Mononuclear cell (primary cell): ENCODE measurements at regions not wholly inside any gene's neighbourhood (a gene's known extent, or its start where the extent isn't known, plus 50 kb on each side); places are given as distances from the start of the nearest gene placed in this dataset.

Experiments used
- H3K27me3 ChIP-seq: 2 replicates; pipeline ENCODE4 v1.6.0; 2011; ENCODE audit warnings: low read length, control low read depth; ENCODE audit not compliant: insufficient read depth
- H3K4me1 ChIP-seq: 2 replicates; pipeline ENCODE4 v1.5.1; 2011; ENCODE audit warnings: mild to moderate bottlenecking, low read length, control low read depth; ENCODE audit not compliant: insufficient read depth
- H3K4me3 ChIP-seq: 2 replicates; pipeline ENCODE4 v1.5.1; 2011; ENCODE audit warnings: mild to moderate bottlenecking, low read length, moderate library complexity
- H3K9me3 ChIP-seq: 2 replicates; pipeline ENCODE4 v1.5.1; 2011; ENCODE audit warnings: low read depth, mild to moderate bottlenecking, control low read depth, low read length

DNA sequence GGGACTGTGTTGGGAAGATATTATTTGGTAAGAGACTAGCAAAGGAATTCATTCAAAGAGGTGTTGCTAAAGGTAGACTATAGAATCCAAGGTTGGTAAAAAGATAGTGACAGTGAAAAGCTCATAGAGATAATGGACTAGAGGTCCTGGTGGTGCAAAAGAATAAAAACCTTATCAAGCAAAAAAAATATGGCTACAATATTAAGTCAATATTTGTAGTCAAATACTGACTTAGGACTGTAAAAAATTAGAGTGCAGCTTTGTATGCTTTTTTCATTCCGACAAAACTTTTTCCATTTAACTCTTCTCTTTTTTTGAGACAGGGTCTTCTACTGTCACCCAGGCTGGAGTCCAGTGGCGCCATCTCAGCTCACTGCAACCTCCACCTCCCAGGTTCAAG is 444.0 kb upstream of the AGTR1 start:
- no peaks in the 10 kb centered on the region for H3K9me3 ChIP-seq
- H3K4me3 ChIP-seq = no peak overlapping the region
- no peaks in the 10 kb centered on the region for H3K27me3 ChIP-seq
- H3K4me1 ChIP-seq = no peaks in the 10 kb centered on the region

DNA sequence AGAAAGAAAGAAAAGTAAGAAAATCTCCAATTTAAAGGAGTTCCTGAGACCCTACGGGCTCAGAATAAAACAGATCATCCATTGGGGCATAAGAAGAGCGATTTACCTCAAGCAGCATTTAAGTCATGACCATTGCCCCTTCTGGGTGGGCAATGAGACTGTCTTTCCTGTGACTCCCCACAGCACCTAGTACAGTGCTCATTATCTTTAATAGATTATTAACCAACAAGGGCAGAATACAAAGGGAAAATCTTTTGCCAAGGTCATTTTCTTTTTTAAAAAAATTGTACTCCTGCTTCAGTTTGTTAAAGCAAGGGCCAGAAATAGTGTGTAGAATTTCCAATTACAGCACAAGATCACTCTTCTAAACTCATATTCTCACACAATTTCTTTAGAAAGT is 443.3 kb upstream of the AGTR1 start:
- Histone ChIP-seq H3K4me1 (no peaks in the 10 kb centered on the region), H3K9me3 (no peaks in the 10 kb centered on the region), H3K4me3 (no peak overlapping the region), H3K27me3 (no peaks in the 10 kb centered on the region)

DNA sequence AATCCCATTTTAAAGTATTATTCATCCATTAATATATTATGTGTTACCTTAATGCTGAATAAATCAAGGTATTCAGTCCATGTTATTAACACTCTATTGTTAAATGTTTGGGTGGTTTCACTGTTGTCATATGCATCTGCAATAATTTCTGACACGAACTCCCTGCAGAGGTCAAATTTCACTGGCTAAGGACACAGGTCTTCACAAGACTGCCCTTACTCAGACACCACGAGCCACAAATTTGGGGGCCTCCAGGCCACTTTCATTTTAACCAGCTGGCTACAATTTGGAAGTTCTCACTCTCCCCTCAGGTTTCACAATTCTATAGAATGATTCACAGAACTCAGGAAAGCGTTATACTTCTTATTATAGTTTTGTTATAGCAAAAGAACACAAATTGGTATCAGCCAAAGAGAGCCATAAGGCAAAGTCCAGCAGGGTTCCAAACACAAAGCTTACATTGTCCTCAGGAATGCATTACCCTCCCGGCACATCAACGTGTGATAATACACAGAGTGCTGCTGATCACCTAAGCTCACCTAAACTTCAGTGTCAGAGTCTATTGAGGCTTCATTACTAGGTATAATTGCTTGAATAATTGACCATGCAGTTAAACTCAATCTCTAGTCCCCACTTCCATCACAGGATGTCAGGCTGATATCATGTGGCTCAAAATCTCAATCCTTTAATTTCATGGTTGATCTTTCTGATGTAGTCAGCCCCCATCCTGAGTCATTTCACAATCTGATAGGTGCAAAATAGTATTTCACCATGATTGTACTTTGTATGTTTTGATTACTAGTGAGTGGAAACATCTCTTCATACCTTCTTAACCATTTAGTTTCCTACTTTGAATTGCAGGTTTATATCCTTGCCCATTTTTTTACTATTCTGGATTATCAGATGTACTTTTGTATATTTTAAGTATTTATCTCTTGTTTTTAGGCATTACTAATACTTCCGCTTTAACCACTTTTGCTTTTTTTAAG is 441.4 kb upstream of the AGTR1 start:
- Histone ChIP-seq H3K9me3 (no peaks in the 10 kb centered on the region), H3K4me1 (no peaks in the 10 kb centered on the region), H3K4me3 (no peak overlapping the region), H3K27me3 (no peaks in the 10 kb centered on the region)

DNA sequence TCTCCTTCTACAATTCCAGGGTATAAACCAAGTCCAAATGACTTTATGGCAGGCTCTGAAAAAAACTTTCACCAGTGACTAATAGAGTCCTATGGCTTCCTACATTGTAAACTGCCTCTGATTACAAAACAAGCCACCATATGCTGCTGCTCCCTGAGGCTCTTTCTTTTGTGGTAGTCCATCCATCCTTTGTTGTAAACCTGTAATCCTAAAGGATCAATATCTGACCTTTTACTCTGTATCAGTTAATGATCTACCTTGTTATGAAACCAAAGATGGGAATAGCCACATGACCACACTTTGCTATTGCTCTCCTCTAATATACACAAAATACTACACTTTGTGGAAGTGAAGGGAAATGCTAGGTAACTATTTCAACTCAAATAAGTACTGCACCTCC is 434.7 kb upstream of the AGTR1 start:
- no peaks in the 10 kb centered on the region for H3K27me3 ChIP-seq
- H3K4me1 ChIP-seq = no peaks in the 10 kb centered on the region
- no peak overlapping the region for H3K4me3 ChIP-seq
- no peaks in the 10 kb centered on the region for H3K9me3 ChIP-seq

DNA sequence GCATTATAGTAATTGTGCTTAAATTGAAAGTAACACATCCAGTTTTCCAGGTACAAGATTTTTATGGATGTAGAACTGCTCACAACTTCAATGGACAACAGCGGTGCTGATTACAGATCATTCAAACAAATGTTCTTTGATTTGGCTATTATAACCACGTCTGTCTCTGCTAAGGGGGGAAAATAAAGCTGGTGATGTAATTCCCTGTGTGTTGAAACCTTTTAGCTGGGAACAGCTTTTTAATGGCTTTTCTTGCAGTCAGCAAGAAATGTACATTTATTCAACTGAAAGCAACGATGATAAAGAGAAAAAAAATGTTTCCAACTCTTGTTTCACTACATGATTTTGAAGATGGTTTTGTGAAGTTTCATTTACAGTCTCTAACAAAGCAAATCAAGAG is 431.9 kb upstream of the AGTR1 start:
- Histone ChIP-seq H3K4me3 (no peak overlapping the region), H3K9me3 (no peaks in the 10 kb centered on the region), H3K4me1 (no peaks in the 10 kb centered on the region), H3K27me3 (no peaks in the 10 kb centered on the region)

DNA sequence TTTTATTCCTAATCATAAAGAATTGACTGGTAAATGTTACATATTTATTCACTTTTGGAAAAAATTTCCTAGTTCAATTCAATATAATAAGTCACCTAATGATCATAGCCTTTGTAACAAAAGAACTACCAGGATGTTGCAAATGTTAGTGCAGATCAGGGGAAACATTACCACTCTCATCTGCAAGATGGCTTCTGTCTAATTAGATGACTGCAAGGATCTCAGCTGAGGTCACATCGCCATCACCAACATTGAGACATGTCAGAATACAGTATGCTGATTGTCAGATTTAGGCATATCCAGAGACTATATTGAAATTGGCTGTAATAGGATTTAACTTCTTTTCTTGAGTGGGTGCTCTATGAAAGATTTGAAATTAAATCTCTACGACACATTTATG is 431.4 kb upstream of the AGTR1 start:
- H3K9me3 ChIP-seq = no peaks in the 10 kb centered on the region
- H3K4me1 ChIP-seq = no peaks in the 10 kb centered on the region
- H3K4me3 ChIP-seq = no peak overlapping the region
- H3K27me3 ChIP-seq = no peaks in the 10 kb centered on the region

DNA sequence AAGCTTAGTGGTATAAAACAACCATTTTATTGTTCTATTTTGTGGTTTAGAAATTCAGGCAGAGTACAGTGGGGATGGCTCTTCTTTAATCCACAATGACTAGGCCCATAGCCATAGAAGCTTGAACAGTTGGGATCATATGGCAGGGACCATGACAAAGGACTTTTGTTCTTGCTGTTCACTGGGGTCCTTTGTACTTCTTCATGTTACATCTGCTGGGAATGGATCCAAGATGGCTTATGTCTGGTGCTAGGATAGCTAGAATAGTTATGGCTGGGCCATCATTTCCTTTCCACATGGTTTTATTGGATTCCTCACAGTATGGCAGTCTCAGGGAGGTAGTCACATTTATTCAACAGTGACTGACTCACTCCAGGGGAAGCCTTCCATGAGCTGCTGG is 427.9 kb upstream of the AGTR1 start:
- H3K4me1 ChIP-seq = no peaks in the 10 kb centered on the region
- H3K9me3 ChIP-seq = no peaks in the 10 kb centered on the region
- H3K4me3 ChIP-seq = no peak overlapping the region
- no peaks in the 10 kb centered on the region for H3K27me3 ChIP-seq

DNA sequence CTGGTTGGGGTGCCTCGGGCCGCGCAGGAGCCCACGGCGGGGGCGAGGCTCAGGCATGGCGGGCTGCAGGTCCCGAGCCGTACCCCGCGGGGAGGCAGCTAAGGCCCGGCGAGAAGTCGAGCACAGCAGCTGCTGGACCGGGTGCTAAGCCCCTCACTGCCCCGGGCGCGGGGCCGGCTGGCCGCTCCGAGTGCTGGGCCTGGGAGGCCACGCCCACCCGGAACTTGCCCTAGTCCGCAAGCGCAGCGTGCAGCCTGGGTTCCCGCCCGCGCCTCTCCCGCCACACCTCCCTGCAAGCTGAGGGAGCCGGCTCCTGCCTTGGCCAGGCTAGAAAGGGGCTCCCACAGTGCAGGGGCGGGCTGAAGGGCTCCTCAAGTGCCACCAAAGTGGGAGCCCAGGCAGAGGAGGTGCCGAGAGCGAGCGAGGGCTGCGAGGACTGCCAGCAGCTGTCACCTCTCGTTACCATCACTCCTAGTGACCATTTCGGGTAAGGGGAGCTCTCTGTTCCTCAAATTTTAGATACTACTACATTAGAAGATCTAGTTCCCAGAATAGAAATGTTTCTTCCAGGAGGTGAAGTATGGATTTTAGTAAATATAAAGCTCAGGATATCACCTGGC is 417.0 kb upstream of the AGTR1 start:
- Histone ChIP-seq H3K27me3 (no peaks in the 10 kb centered on the region), H3K9me3 (no peaks in the 10 kb centered on the region), H3K4me3 (no peak overlapping the region), H3K4me1 (no peaks in the 10 kb centered on the region)

DNA sequence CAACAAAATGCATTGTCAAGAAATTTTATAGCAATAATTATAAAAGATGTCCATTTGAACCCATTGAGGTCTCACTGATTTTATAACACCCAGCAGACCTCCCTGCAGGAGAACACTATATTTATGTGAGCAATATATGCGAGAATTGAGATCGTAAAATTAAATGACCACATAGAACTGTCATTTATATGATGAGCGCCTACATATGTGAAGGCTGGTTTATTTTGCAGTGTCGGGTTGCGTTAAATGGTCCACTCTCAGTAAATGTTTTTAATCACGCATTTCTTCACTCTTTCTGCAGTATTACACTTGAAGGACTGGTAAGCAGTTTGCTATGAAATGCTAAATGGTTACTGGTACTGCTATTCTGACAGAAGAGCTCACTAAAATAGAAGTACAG is 408.5 kb upstream of the AGTR1 start:
- H3K9me3 ChIP-seq = no peaks in the 10 kb centered on the region
- H3K4me1 ChIP-seq = no peaks in the 10 kb centered on the region
- no peak overlapping the region for H3K4me3 ChIP-seq
- no peaks in the 10 kb centered on the region for H3K27me3 ChIP-seq

DNA sequence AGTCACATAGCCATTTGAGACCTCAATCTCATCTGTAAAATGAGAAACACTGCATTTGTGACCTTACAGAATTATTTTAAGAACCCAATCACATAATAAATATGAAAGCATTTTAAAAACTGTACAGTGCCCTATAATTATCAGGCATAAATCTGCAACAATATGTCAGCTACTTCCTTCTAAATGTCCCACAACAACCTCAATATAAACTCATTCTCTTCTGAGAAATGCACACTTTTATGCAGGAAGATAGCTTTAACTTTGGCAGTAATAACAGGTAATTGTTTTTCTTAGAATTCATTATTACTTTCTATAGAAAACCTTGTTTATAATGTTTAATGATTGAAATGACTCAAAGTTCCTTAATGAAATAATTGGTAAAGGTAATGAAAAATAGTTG is 400.7 kb upstream of the AGTR1 start:
- Histone ChIP-seq H3K4me1 (no peaks in the 10 kb centered on the region), H3K9me3 (no peaks in the 10 kb centered on the region), H3K4me3 (no peak overlapping the region), H3K27me3 (no peaks in the 10 kb centered on the region)

DNA sequence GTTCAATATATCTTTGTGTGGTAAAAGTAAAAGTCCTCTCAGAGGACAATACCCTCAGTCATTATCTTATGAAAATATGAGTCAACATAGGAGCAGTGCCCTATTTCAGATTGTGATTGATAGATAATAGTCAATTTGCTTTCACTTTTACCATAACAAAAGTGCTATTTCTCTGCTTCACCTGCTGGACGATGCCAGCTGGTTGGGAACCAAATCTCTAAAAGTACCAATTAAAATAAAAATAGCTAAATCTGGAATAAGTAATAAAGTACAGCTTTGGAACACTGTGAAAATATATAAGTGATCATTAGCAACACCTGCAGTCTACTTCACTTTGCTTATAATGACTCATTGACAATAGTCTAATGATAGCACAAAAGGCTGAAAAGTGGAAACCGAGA is 390.3 kb upstream of the AGTR1 start:
- H3K27me3 ChIP-seq = no peaks in the 10 kb centered on the region
- no peaks in the 10 kb centered on the region for H3K4me1 ChIP-seq
- H3K9me3 ChIP-seq = no peaks in the 10 kb centered on the region
- no peak overlapping the region for H3K4me3 ChIP-seq

DNA sequence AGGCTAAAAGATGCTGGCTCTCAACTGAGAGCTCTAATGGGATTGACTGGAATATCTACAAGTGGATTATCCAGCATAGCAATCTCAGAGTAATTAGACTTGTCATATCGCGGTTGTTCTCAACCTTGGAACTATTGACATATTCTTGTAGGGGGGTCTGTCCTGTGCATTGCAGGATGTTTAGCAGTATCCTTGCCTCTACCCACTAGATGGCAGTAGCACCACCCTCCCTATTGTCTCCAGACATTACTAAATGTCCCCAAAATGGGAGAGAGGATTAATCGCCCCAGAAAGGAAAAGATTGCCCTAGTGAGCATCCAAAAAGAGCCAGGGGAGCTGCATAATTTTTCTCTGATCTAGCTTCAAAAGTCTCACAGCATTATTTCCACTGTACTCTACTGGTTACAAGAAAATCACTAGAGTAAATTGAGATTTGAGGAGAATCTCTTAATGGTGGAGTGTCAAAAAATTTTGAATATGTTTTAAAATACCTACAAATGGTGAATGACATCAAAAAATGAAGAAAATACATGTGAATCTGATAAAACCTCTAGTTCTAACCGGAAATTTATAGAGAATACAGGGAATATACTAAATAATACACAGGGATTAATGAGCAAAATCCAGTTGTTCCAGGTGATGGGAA is 388.2 kb upstream of the AGTR1 start:
- H3K4me1 ChIP-seq = no peaks in the 10 kb centered on the region
- no peaks in the 10 kb centered on the region for H3K9me3 ChIP-seq
- no peaks in the 10 kb centered on the region for H3K27me3 ChIP-seq
- no peak overlapping the region for H3K4me3 ChIP-seq

DNA sequence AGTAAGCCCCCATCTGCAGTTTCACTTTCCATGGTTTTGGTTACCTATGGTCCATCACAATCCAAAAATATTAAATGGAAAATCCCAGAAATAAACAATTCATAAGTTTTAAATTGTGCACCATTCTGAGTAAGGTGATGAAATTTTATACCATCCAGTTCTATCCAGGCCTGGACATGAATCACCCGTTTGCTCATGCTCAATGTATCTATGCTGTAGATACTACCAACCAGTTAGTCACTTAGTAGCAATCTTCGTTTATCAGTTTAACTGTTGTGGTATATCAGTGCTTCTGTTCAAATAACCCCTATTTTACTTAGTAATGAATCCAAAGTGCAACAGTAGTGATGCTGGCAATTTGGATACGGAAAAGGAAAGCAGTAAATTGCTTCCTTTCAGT is 381.9 kb upstream of the AGTR1 start:
- no peaks in the 10 kb centered on the region for H3K27me3 ChIP-seq
- no peaks in the 10 kb centered on the region for H3K9me3 ChIP-seq
- H3K4me3 ChIP-seq = no peak overlapping the region
- peaks cover 6% of the 10 kb centered on the region for H3K4me1 ChIP-seq

DNA sequence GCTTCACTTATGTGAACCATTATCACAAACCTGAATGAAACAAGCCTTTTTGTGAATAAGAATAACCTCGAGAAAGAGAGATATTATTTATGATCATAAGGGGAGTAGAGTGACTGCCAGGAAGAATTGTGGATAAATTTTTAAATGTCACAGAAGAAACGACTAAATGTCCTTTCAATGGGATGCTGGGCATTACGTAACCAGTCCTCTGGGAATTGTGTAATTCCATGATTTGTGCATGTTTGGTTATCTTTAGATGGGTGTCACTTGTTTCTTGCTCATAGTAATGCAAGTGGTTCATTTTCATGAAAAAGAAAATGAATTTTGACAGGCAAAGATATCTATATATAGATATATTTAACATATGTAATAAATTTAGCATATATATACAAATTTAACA is 379.5 kb upstream of the AGTR1 start:
- H3K9me3 ChIP-seq = no peaks in the 10 kb centered on the region
- no peaks in the 10 kb centered on the region for H3K27me3 ChIP-seq
- peaks cover 6% of the 10 kb centered on the region for H3K4me1 ChIP-seq
- H3K4me3 ChIP-seq = no peak overlapping the region

DNA sequence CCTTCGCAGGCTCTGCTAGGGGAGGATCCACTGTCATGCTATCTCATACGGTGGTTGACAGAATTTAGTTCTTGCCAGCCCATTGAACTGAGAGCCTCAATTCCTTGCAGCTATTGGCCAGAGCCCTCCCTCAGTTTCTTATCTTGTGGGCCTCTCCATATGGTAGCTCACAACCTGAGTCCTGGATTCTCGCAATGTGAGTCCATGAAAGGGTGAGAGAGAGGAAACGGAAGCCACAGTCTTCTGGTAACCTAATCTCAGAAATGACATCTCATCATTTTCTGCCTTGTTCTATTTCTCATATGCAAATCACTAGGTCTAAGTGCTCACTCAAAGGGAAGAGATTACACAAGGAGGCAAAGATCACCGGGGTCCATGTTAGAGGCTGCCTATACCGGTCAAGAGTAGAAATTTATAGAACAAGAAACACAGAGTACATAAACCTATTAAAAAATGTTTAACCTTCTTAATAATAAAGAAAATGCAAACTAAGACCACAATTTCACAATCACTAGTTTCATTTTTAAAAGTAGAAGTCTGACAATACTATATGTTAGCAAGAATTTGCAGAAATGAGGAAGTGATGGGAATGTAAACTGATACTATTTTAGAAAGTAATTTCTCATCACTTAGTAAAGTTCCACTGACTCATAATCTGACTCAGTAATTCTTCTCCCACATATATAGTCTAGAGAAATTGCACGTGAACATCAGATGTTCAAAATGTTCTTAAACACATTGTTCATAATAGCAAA is 378.4 kb upstream of the AGTR1 start:
- no peak overlapping the region for H3K4me3 ChIP-seq

More for the DNA sequence above, 378.4 kb upstream of the AGTR1 start:
- H3K4me1 ChIP-seq = peaks cover 6% of the 10 kb centered on the region
- no peaks in the 10 kb centered on the region for H3K9me3 ChIP-seq
- no peaks in the 10 kb centered on the region for H3K27me3 ChIP-seq
